ENCODE measurements at regions not wholly inside any gene's neighbourhood (a gene's known extent, or its start where the extent isn't known, plus 50 kb on each side); places are given as distances from the start of the nearest gene placed in this dataset.

- TF ChIP-seq POLR2A (IDR thresholded peaks at IDR 0.05): no peak
- TF ChIP-seq, protein P1, sequence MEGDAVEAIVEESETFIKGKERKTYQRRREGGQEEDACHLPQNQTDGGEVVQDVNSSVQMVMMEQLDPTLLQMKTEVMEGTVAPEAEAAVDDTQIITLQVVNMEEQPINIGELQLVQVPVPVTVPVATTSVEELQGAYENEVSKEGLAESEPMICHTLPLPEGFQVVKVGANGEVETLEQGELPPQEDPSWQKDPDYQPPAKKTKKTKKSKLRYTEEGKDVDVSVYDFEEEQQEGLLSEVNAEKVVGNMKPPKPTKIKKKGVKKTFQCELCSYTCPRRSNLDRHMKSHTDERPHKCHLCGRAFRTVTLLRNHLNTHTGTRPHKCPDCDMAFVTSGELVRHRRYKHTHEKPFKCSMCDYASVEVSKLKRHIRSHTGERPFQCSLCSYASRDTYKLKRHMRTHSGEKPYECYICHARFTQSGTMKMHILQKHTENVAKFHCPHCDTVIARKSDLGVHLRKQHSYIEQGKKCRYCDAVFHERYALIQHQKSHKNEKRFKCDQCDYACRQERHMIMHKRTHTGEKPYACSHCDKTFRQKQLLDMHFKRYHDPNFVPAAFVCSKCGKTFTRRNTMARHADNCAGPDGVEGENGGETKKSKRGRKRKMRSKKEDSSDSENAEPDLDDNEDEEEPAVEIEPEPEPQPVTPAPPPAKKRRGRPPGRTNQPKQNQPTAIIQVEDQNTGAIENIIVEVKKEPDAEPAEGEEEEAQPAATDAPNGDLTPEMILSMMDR (IDR thresholded peaks at IDR 0.05 in 4 of 5, conservative IDR thresholded peaks at IDR 0.05 in 1 of 5): no peak
These were observed 600.5 kb upstream of the TENM4 start for GRCh38 chr11:80041136-80042000.

All from gastrocnemius medialis (tissue), 4 donors.